ENCODE measurements at regions not wholly inside any gene's neighbourhood (a gene's known extent, or its start where the extent isn't known, plus 50 kb on each side); places are given as distances from the start of the nearest gene placed in this dataset.
"Not testable (repeated sequence)": the region's sequence is repeated elsewhere in the genome, so short reads cannot be mapped to it uniquely, and the experiment has no call there.

- intact Hi-C loops (cut with DNase I): no loop called here
- no peak for DNase-seq
Observed at GRCh38 chr5:124561451-124561850, 185.0 kb downstream of the ZNF608 start.

DNA sequence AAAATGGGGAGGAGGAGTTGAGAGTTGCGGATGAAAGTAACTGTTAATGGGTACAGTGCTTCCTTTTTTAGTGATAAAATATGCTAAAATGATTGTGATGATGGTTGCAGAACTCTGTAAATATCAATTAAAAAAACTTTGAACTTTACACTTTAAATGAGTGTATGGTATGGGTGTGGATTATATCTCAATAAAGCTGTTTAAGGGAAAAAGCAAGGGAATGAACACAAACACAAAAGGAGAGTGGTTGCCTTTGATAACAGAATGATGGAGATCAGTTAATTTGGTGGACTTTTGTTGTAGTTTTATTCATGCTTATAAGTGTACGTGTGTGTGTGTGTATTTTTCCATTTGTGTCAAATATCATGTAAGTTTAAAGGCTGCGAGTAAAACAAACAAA, 186.1 kb downstream of the ZNF608 start:
- no peak for DNase-seq
- intact Hi-C loops (cut with DNase I): no loop called here

GRCh38 chr5:124557761-124558160, 188.7 kb downstream of the ZNF608 start:
- DNase-seq: no peak
- intact Hi-C loops (cut with DNase I): no loop called here

DNA sequence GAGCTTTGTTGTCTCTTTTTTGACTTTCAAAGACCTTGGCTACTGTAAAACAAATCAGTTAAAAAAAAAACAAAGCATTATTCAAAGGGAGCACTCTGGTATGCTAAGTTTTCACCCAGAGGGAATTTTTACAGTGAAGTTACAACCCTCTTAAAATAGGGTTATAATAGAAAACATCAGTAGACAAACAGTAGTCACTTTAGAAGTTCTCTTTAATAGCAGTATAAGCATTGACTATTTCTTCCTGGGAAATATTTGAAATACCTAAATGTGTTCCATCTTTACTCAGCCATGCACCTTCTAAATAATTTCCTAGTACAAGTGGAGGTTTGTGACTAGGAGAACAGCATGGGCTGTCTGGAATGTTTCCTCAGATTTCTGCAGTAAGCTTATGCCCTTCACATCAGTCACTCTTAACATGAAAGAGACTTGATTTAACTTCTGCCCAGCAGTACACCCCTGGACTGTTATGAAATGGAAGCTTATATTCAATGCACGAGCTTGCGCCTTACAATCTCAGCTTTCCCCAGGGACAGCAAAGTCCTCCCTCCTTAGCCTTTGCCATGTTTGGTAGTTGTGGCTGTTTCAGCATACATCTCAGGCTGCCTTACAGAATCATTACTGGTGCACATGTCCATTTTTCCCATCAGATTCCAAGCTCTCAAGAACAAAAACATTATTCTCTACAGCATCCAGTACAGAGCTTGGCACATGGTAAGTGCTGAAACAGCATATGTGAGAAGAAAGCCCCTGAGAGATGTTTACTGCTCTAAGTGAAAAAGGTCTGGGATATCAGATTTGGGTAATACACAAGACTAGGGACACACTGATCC, 191.5 kb downstream of the ZNF608 start:
- intact Hi-C loops (cut with DNase I): no loop called here
- DNase-seq: no peak

DNA sequence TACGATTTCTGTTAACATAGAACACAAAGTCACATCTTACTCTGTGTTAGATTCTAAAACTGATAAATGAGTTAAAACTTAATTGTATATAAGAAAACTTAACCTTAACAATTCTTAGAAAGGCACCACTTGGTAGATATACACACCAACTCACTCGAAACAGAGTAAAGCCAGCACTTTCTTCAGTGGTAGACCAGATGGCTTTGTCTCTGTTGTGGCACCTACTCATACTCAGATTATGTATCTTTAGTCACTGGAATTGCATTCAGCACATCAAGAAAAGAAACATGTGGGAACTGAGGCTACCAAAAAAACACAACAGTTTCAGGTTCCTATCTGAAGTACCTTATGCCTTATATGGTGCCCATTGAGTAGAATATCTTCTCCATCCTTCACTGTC, 192.5 kb downstream of the ZNF608 start:
- intact Hi-C loops (cut with DNase I): no loop called here
- DNase-seq: no peak

GRCh38 chr5:124552526-124552925, 193.9 kb downstream of the ZNF608 start:
- DNase-seq: no peak
- intact Hi-C loops (cut with DNase I): no loop called here

DNA sequence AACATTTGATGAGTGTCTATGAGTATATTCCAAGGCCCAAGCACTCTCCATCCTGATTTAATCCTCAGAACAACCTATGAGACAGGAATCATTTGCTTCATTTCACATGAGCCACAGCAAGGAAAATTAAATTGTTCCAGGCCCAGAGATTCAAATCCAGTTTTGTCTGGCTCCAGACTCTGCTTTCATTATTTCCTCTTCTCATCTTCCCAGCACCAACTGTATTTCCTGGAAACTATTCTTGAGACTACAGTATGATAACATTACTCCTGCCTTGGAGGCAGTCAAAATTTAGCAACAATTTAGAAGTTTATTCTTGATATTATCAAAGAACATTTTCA, 194.5 kb downstream of the ZNF608 start:
- DNase-seq: no peak
- intact Hi-C loops (cut with DNase I): no loop called here

GRCh38 chr5:124550731-124551130, 195.7 kb downstream of the ZNF608 start:
- no peak for DNase-seq
- intact Hi-C loops (cut with DNase I): no loop called here

DNA sequence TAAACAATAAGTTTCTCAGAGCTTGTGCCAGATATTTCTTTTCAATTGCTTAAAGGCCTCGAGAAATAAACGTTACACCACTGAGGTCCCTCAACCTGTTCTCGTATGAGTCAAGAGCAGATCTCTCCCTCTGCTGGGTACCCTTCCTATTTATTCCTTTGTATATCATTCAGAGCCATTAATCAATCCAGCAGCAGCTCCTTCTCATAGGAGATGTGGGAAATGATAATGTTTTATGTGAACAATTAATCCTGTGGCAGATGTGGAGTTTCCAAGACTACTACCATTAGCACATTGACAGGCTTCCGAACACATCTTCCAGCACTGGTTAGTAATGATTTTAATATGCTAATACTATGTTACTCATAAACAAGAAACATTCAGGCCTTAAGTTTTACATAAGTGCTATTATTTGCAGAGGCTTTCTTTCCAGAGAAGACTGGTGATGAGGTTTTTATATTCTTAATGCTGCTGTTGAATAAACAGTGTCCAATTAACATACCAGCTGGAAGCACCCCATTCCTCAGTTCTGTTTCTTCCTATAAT, 196.5 kb downstream of the ZNF608 start:
- DNase-seq: no peak
- intact Hi-C loops (cut with DNase I): no loop called here

DNA sequence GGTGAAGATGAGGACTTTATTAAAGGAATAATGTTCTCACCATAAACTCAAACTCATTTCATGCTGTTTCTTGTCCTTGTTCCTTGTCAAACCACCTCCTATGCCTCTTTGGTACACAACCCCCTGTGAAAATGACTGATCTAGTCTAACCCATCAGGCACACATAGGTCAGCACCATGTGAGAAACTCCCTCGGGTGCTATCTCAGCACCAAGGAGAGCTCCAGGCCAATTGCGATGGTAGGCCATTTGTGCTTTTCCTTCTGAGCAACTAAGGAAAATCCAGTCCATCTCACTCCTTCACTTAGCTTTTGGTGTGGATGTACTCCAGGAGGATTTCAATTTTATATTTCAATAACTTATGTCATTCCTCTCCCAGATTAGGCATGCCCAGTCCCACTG, 199.8 kb downstream of the ZNF608 start:
- intact Hi-C loops (cut with DNase I): no loop called here
- DNase-seq: no peak

- DNase-seq: no peak
- intact Hi-C loops (cut with DNase I): no loop called here
Observed at GRCh38 chr5:124544366-124545055, 201.9 kb downstream of the ZNF608 start.

- no peak for DNase-seq
- intact Hi-C loops (cut with DNase I): no loop called here
Observed at GRCh38 chr5:124538931-124539330, 207.5 kb downstream of the ZNF608 start.

DNA sequence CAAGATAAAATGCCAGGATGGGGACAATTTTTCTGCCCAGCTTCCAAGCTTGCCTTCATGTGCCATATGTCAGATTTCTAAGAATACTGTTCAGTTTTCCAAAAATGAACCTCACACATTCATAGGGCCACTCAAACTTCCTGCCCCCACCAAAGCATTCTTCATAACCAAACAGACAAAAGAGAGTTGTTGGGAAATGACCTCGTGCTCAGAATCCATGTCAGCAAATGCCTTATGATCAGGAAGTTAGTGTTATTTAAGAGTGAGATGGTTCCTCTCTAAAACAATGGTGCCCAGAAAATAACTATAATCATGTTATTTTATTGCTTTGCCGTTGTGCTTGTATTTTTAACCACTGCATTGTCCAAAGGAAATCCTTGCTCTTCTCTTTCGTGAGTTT, 208.2 kb downstream of the ZNF608 start:
- no peak for DNase-seq
- intact Hi-C loops (cut with DNase I): no loop called here

GRCh38 chr5:124537522-124537921, 208.9 kb downstream of the ZNF608 start:
- intact Hi-C loops (cut with DNase I): no loop called here
- DNase-seq: no peak

DNA sequence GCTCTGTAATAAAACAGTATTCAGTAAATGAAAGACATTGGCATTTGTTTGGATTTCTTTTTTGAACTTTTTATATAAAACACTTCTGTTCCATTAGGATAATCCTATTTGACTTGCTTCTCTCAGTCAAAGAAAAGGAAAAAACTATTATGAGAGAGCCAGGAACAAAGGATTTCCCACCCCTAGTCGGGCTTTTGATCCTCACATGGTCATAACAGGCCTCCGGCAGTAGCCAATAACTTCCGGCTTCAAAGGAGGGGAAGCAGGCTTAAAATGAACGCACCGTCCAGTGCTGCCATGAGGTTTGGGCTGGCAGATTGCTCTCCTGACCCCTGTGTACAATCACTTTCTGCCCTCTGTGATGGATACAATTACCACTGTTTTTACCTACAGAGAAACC, 209.3 kb downstream of the ZNF608 start:
- intact Hi-C loops (cut with DNase I): no loop called here
- DNase-seq: no peak

GRCh38 chr5:124536333-124536732, 210.1 kb downstream of the ZNF608 start:
- no peak for DNase-seq
- intact Hi-C loops (cut with DNase I): no loop called here

- intact Hi-C loops (cut with DNase I): no loop called here
- DNase-seq: no peak
Observed at GRCh38 chr5:124530916-124531315, 215.5 kb downstream of the ZNF608 start.

GRCh38 chr5:124528838-124529237, 217.6 kb downstream of the ZNF608 start:
- DNase-seq: no peak
- intact Hi-C loops (cut with DNase I): no loop called here

DNA sequence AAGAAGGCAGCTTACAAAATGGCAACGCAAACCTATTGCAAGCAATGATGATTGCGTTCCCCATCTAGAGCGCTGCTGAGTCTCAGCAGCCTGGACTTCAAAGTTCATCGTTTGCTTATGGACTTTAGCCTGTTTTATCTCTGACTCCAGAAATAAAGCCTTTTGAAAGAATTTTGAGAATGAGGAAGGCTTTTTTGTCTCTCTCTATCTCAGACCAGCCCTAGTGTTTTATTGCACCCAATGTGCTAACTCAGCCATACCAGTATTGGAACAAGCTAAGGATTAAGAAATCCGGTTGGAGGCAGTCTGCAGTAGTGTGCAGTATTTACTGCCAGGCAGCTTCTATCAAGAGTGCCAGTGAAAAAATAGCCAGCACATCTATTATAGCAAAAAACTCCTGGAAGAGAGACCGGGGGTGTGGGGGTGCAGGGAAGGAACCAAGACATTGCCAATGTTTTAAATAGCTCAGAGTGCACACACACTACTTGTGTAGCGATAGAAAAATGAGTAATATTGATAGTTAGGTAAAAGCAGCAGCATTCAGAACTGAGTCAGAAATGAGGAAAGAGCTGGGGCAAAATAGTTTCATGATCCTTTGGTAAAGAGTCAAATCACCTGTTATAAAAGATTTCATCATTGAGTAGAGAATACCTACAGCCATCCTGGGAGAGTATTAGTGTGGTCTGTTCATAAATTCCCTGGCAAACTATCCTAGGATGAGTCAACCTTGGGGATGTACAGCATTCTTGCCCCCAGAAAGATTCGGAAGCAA, 219.0 kb downstream of the ZNF608 start:
- peak in 2 of 10 donors; percentile 9 to 73 for DNase-seq
- intact Hi-C loops (cut with DNase I): no loop called here

DNA sequence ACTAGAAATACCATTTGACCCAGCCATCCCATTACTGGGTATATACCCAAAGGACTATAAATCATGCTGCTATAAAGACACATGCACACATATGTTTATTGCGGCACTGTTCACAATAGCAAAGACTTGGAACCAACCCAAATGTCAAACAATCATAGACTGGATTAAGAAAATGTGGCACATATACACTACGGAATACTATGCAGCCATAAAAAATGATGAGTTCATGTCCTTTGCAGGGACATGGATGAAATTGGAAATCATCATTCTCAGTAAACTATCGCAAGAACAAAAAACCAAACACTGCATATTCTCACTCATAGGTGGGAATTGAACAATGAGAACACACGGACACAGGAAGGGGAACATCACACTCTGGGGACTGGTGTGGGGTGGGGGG, 220.4 kb downstream of the ZNF608 start:
- intact Hi-C loops (cut with DNase I): not testable (repeated sequence)

DNA sequence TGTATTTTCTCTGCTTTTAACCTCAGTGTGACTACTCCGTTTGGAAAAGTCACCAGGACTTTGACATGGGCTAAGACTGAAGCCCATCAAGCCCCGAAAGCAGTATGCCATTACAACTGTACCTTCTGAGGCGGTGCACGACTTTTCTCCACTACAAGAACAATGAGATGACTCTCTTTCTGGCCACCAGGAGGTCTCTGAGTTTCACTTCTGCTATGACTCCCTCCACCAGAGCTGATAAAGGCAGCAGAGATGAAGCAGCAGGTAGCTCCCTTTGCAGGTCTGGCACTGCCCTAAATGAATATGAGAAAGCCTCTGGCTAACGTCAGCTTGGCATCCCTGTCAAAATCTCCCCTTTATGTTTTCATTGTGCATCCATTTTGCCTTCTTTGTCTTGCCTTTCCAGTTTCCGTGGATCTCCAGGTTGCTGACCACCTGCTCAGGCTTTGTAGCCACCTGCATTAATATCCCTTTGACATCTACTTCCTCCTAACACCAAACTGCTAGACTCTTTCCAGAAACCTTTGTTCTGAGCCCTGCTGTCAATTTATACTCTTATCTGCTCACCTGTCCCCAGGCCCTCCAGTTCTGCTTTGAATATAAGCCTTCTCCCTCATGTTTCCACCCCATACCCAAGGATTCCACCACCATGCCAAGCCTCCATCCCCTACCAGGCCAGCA, 221.7 kb downstream of the ZNF608 start:
- intact Hi-C loops (cut with DNase I): no loop called here

More for the DNA sequence above, 220.4 kb downstream of the ZNF608 start:
- DNase-seq: not testable (repeated sequence)

More for the DNA sequence above, 221.7 kb downstream of the ZNF608 start:
- no peak for DNase-seq
